PFSK-1 (cell line): ENCODE measurements at regions not wholly inside any gene's neighbourhood (a gene's known extent, or its start where the extent isn't known, plus 50 kb on each side); places are given as distances from the start of the nearest gene placed in this dataset.

Source experiments
- POLR2AphosphoS5 ChIP-seq: IDR thresholded peaks from 2 replicates; pipeline ENCODE4 v1.6.1; 2012; ENCODE audit warnings: low read depth, mild to moderate bottlenecking, control low read depth, low read length, moderate library complexity
- REST ChIP-seq, 2 experiments: IDR thresholded peaks; 2 replicates each; pipeline versions ENCODE4 v1.6.1 to v1.8.0; 2011 to 2012; ENCODE audit warnings: low read depth in 2 of 2, low read length in 2 of 2, control low read depth in 1 of 2, inconsistent platforms in 1 of 2, mild to moderate bottlenecking in 1 of 2, moderate library complexity in 1 of 2; ENCODE audit not compliant: insufficient read depth in 1 of 2
- SIN3A ChIP-seq: IDR thresholded peaks from 2 replicates; pipeline ENCODE4 v1.6.1; 2012; ENCODE audit warnings: mild to moderate bottlenecking, low read length, moderate library complexity, borderline replicate concordance; ENCODE audit not compliant: insufficient read depth
- TAF1 ChIP-seq: IDR thresholded peaks from 2 replicates; pipeline ENCODE4 v1.6.1; 2012; ENCODE audit warnings: low read length, control low read depth, borderline replicate concordance; ENCODE audit not compliant: insufficient read depth

- no peak for TF ChIP-seq REST (IDR thresholded peaks at IDR 0.05; ENCODE audit: insufficient read depth in 1 of 2, low read depth in 2 of 2, low read length in 2 of 2)
- no peak for TF ChIP-seq TAF1
- no peak for TF ChIP-seq POLR2AphosphoS5
- no peak for TF ChIP-seq SIN3A
Measured at GRCh38 chr1:4221107-4221506, 321.0 kb upstream of the C1orf174 start.
